Peyer's patch (tissue), 4 donors: ENCODE measurements at regions not wholly inside any gene's neighbourhood (a gene's known extent, or its start where the extent isn't known, plus 50 kb on each side); places are given as distances from the start of the nearest gene placed in this dataset.

Experiments used
- DNase-seq, 3 donors: peaks; one replicate each; pipeline ENCODE4 v3.0.0-alpha.2; 2017 to 2019
- H3K27ac ChIP-seq, 4 donors: fragments of 200-600 bp; sonication (generic); one replicate each; pipeline ENCODE4 v1.5.1; 2016 to 2019
- H3K27me3 ChIP-seq, 2 donors: fragments of 200-600 bp; sonication (generic); one replicate each; pipeline ENCODE4 v1.5.1; 2019
- H3K36me3 ChIP-seq, 3 donors: fragments of 200-600 bp; sonication (generic); one replicate each; pipeline ENCODE4 v1.5.1; 2016 to 2019
- H3K4me1 ChIP-seq, 4 donors: fragments of 200-600 bp; sonication (generic); one replicate each; pipeline ENCODE4 v1.5.1; 2016 to 2019
- H3K4me3 ChIP-seq, 4 donors: fragments of 200-600 bp; sonication (generic); 1 replicate in 3 of 4; 2 replicates in 1 of 4; pipeline ENCODE4 v1.5.1; 2016 to 2019; ENCODE audit warnings: mild to moderate bottlenecking in 1 of 4
- H3K9me3 ChIP-seq, 4 donors: fragments of 200-600 bp; sonication (generic); one replicate each; pipeline ENCODE4 v1.5.1; 2016 to 2019; ENCODE audit warnings: mild to moderate bottlenecking in 1 of 4
- POLR2A ChIP-seq, 2 donors: fragments of 450-650 bp; IDR thresholded peaks; one replicate each; pipeline ENCODE4 v1.5.1; 2017; ENCODE audit warnings: antibody characterized with exemption in 2 of 2, mild to moderate bottlenecking in 2 of 2, moderate library complexity in 2 of 2
- TF ChIP-seq, protein P1 (sequence below), 6 experiments: fragments of 450-650 bp in 4 of 6; fragments of 200-600 bp in 2 of 6; sonication (generic) in 1 of 6; IDR thresholded peaks; one replicate each; pipeline ENCODE4 v1.5.1; 2017 to 2019; ENCODE audit warnings: antibody characterized with exemption in 6 of 6, mild to moderate bottlenecking in 3 of 6, moderate library complexity in 1 of 6

DNA sequence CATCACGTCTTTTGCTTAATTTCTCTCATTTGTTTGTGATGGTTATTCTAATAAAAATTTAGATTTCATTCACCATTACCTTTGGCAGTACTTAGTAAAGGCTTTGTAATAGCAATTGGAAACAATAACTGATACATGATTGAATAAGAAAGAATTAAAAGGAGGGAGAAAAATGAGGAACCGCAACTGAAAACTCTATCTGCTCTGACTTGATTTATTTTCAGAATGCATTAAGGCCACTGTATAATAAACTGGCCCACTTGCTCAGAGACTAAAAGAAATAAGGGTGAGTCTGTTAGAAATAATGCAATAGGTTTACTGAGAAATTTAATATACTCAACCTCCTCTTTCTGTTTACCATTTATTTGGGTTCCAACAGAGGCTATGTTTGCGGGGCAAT lies 351.5 kb downstream of the TMA16 start:
- Histone ChIP-seq H3K27me3 (no peaks in the 10 kb centered on the region), H3K36me3 (no peaks in the 10 kb centered on the region), H3K9me3 (no peaks in the 10 kb centered on the region), H3K4me3 (no peak overlapping the region), H3K4me1 (no peaks in the 10 kb centered on the region), H3K27ac (no peak overlapping the region)
- DNase-seq, result no peak
- TF ChIP-seq, protein P1, sequence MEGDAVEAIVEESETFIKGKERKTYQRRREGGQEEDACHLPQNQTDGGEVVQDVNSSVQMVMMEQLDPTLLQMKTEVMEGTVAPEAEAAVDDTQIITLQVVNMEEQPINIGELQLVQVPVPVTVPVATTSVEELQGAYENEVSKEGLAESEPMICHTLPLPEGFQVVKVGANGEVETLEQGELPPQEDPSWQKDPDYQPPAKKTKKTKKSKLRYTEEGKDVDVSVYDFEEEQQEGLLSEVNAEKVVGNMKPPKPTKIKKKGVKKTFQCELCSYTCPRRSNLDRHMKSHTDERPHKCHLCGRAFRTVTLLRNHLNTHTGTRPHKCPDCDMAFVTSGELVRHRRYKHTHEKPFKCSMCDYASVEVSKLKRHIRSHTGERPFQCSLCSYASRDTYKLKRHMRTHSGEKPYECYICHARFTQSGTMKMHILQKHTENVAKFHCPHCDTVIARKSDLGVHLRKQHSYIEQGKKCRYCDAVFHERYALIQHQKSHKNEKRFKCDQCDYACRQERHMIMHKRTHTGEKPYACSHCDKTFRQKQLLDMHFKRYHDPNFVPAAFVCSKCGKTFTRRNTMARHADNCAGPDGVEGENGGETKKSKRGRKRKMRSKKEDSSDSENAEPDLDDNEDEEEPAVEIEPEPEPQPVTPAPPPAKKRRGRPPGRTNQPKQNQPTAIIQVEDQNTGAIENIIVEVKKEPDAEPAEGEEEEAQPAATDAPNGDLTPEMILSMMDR (IDR thresholded peaks at IDR 0.05), result no peak
- no peak for TF ChIP-seq POLR2A (IDR thresholded peaks at IDR 0.05)

DNA sequence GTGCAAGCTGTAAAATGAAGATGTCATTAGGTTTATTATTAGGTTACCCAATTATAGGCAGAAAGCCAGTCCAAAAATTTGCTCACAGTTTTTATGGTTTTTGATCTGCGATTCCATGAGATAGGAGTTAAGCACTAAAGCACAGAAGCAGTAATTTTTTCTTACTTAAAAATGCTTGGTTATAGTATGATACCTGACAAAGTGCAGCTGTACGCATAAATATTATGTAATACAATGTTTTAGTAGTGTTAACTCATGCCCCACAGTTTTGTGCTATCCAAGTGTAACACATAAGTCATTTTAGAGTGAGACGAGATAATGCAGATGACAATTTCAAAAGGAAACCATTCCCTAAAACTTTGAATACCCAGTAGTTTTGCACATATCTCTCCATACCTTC lies 357.8 kb downstream of the TMA16 start:
- no peak overlapping the region for H3K27ac ChIP-seq
- no peaks in the 10 kb centered on the region for H3K36me3 ChIP-seq
- no peaks in the 10 kb centered on the region for H3K9me3 ChIP-seq
- H3K4me1 ChIP-seq, result no peaks in the 10 kb centered on the region
- H3K27me3 ChIP-seq, result no peaks in the 10 kb centered on the region
- DNase-seq, result no peak
- TF ChIP-seq, protein P1 (IDR thresholded peaks at IDR 0.05), result no peak
- no peak for TF ChIP-seq POLR2A (IDR thresholded peaks at IDR 0.05)
- no peak overlapping the region for H3K4me3 ChIP-seq

DNA sequence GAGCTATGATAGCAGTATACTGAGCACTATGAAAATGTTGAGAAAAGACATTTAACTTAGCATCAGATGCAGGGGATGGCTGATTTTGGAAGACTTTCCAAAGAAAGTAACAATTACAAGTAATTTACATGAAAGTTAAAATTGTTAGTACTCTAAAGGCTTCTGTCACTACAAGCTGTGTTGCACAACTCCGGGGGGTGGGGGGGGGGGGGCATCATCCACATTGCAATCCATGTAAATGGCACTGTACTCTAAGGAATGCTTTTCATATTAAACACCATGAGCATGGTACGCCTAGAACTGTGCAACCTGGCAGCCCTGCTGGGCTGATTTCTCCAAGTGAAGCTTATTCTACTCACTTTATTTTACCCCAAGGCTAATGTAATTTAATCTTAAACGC lies 363.4 kb downstream of the TMA16 start:
- Histone ChIP-seq H3K27me3 (no peaks in the 10 kb centered on the region), H3K36me3 (no peaks in the 10 kb centered on the region), H3K4me1 (no peaks in the 10 kb centered on the region), H3K4me3 (no peak overlapping the region), H3K27ac (no peak overlapping the region), H3K9me3 (no peaks in the 10 kb centered on the region)
- no peak for DNase-seq
- TF ChIP-seq, protein P1 (IDR thresholded peaks at IDR 0.05), result no peak
- no peak for TF ChIP-seq POLR2A (IDR thresholded peaks at IDR 0.05)

DNA sequence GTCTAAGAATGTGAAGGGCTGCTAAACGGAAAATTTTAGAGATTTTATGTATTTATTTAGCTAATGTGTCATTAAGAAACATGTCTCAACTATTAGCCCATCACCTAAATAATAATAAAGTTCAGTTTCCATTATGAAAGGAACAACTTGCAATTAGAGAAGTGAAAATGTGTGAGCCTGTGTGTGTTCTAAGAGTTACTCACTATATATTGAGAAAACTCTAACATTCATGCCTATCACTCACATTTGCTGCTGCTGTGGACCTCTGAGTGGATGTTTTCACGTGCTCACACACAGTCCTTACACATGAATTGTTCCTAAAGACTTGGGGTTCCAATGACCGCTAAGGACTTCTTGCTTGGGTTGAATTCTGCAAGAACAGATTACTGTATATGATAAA lies 364.0 kb downstream of the TMA16 start:
- Histone ChIP-seq H3K27ac (no peak overlapping the region), H3K9me3 (no peaks in the 10 kb centered on the region), H3K27me3 (no peaks in the 10 kb centered on the region), H3K36me3 (no peaks in the 10 kb centered on the region), H3K4me1 (no peaks in the 10 kb centered on the region), H3K4me3 (no peak overlapping the region)
- no peak for TF ChIP-seq POLR2A (IDR thresholded peaks at IDR 0.05)
- TF ChIP-seq, protein P1 (IDR thresholded peaks at IDR 0.05), result no peak
- no peak for DNase-seq

DNA sequence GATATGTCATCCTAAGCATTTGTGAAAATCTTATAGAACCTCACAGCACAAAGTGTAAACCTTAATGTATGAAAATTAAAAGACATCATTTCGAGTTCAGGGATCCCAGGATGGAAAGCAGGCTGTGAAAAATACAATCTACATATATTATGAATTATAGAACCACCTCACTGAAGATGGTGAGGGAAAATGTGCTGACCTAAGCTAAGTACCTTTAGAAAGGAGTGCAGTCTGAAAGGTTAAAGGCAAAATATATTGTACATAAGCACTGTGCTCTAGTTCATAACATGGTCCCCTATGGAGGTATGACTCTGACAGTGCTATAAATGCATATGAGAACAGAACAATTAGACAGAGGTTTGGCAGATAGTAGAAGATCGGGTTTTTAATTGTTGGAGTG lies 368.6 kb downstream of the TMA16 start:
- Histone ChIP-seq H3K27me3 (no peaks in the 10 kb centered on the region), H3K4me3 (no peak overlapping the region), H3K27ac (no peak overlapping the region), H3K4me1 (no peaks in the 10 kb centered on the region), H3K36me3 (no peaks in the 10 kb centered on the region), H3K9me3 (no peaks in the 10 kb centered on the region)
- no peak for DNase-seq
- TF ChIP-seq, protein P1 (IDR thresholded peaks at IDR 0.05), result no peak
- no peak for TF ChIP-seq POLR2A (IDR thresholded peaks at IDR 0.05)

DNA sequence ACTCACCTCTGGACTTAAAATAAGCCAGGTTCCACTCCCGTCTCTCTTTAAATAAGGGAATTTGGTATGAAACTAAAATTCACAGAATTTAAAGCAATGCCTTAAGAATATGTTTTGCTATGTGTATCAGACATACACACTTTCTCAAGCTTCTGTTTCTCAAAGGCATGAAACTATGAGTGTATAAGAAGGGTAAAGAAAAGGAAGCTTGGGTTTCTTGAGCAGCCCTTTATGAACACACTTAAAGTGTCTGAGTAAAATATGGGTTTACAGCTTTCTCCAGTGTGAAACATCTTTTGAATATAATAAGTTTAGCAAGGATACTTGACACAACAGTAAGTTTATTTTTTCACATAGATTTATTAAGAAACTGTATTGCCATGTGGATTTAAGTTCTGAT lies 370.5 kb downstream of the TMA16 start:
- no peak for DNase-seq
- Histone ChIP-seq H3K27me3 (no peaks in the 10 kb centered on the region), H3K9me3 (no peaks in the 10 kb centered on the region), H3K36me3 (no peaks in the 10 kb centered on the region), H3K4me3 (no peak overlapping the region), H3K4me1 (no peaks in the 10 kb centered on the region), H3K27ac (no peak overlapping the region)
- TF ChIP-seq POLR2A (IDR thresholded peaks at IDR 0.05), result no peak
- TF ChIP-seq, protein P1 (IDR thresholded peaks at IDR 0.05), result no peak
